ENCODE measurements at regions not wholly inside any gene's neighbourhood (a gene's known extent, or its start where the extent isn't known, plus 50 kb on each side); places are given as distances from the start of the nearest gene placed in this dataset.

DNA sequence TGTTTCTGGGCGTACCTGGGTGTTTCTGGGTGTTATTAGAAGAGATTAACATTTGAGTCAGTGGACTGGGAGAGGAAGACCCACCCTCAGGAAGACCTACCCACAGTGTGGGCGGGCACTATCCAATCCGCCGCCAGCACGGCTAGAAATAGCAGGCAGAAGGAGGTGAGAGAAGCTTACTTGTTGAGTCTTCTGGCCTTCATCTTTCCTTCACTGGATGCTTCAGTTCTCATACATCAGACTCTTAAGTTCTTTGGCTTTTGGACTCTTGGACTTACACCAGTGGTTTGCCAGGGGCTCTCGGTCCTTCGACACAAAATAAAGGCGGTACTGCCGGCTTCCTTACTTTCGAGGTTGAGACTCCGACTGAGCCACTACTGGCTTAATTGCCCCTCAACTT lies 654.6 kb upstream of the CADM2 start:
- ChIA-PET POLR2A (no interaction called here), CTCF (no interaction called here), RAD21 (ENCODE audit: low non-redundant PET in 1 of 2, low total read pairs in 2 of 2, uncharacterized antibody in 2 of 2, unreplicated experiment in 2 of 2) (no interaction called here)
- Histone ChIP-seq H3K4me2 (ENCODE audit: low read length) (no peak overlapping the region), H3K9ac (ENCODE audit: low read length) (no peak overlapping the region), H3K4me3 (replicated peaks in 1 of 2; ENCODE audit: low read depth in 1 of 2, low read length in 2 of 2) (no peak overlapping the region), H3K27ac (ENCODE audit: low read depth, low read length) (no peak overlapping the region), H4K20me1 (ENCODE audit: insufficient read depth) (no peaks in the 10 kb centered on the region), H3K36me3 (ENCODE audit: control insufficient read depth in 1 of 2, insufficient read depth in 2 of 2, low read length in 2 of 2) (no peaks in the 10 kb centered on the region), H3K9me3 (ENCODE audit: control insufficient read depth in 1 of 2, insufficient read depth in 1 of 2, low read depth in 1 of 2, low read length in 2 of 2) (peaks cover 0 to 18% of the 10 kb centered on the region in 2 experiments; a peak in 2 of 4 replicates), H3K4me1 (ENCODE audit: control insufficient read depth in 1 of 2, insufficient read depth in 2 of 2, low read length in 2 of 2) (no peaks in the 10 kb centered on the region), H2AFZ (ENCODE audit: low read depth, low read length, poor library complexity, severe bottlenecking) (no peak overlapping the region), H3K9me2 (ENCODE audit: insufficient read depth) (no peaks in the 10 kb centered on the region), H3K27me3 (ENCODE audit: insufficient read depth, low read length) (no peaks in the 10 kb centered on the region), H3K79me2 (ENCODE audit: insufficient read depth, low read length) (no peaks in the 10 kb centered on the region)
- ATAC-seq = no peak
- no peak for DNase-seq (ENCODE audit: low read depth, low spot score)
- intact Hi-C loops (cut with micrococcal nuclease) = no loop called here
- TF ChIP-seq ELF1 (IDR thresholded peaks at IDR 0.05; ENCODE audit: borderline replicate concordance, low read depth) = no peak
- no peak for TF ChIP-seq ZNF274 (IDR thresholded peaks at IDR 0.05; ENCODE audit: low read depth, low read length)
- no peak for TF ChIP-seq ZFX (IDR thresholded peaks at IDR 0.05)
- TF ChIP-seq CBX3 (IDR thresholded peaks at IDR 0.05; ENCODE audit: low read depth) = no peak
- TF ChIP-seq, protein P1, sequence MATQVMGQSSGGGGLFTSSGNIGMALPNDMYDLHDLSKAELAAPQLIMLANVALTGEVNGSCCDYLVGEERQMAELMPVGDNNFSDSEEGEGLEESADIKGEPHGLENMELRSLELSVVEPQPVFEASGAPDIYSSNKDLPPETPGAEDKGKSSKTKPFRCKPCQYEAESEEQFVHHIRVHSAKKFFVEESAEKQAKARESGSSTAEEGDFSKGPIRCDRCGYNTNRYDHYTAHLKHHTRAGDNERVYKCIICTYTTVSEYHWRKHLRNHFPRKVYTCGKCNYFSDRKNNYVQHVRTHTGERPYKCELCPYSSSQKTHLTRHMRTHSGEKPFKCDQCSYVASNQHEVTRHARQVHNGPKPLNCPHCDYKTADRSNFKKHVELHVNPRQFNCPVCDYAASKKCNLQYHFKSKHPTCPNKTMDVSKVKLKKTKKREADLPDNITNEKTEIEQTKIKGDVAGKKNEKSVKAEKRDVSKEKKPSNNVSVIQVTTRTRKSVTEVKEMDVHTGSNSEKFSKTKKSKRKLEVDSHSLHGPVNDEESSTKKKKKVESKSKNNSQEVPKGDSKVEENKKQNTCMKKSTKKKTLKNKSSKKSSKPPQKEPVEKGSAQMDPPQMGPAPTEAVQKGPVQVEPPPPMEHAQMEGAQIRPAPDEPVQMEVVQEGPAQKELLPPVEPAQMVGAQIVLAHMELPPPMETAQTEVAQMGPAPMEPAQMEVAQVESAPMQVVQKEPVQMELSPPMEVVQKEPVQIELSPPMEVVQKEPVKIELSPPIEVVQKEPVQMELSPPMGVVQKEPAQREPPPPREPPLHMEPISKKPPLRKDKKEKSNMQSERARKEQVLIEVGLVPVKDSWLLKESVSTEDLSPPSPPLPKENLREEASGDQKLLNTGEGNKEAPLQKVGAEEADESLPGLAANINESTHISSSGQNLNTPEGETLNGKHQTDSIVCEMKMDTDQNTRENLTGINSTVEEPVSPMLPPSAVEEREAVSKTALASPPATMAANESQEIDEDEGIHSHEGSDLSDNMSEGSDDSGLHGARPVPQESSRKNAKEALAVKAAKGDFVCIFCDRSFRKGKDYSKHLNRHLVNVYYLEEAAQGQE (IDR thresholded peaks at IDR 0.05; ENCODE audit: low read depth) = no peak
- no peak for TF ChIP-seq SRF (IDR thresholded peaks at IDR 0.05; ENCODE audit: low read depth)
- no peak for TF ChIP-seq YY1 (IDR thresholded peaks at IDR 0.05; ENCODE audit: extremely low read depth, insufficient replicate concordance, low read depth, low read length)
- no peak for TF ChIP-seq EGR1 (IDR thresholded peaks at IDR 0.05; ENCODE audit: low read depth)
- TF ChIP-seq, protein P2, sequence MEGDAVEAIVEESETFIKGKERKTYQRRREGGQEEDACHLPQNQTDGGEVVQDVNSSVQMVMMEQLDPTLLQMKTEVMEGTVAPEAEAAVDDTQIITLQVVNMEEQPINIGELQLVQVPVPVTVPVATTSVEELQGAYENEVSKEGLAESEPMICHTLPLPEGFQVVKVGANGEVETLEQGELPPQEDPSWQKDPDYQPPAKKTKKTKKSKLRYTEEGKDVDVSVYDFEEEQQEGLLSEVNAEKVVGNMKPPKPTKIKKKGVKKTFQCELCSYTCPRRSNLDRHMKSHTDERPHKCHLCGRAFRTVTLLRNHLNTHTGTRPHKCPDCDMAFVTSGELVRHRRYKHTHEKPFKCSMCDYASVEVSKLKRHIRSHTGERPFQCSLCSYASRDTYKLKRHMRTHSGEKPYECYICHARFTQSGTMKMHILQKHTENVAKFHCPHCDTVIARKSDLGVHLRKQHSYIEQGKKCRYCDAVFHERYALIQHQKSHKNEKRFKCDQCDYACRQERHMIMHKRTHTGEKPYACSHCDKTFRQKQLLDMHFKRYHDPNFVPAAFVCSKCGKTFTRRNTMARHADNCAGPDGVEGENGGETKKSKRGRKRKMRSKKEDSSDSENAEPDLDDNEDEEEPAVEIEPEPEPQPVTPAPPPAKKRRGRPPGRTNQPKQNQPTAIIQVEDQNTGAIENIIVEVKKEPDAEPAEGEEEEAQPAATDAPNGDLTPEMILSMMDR (IDR thresholded peaks at IDR 0.05 in 2 of 3, conservative IDR thresholded peaks at IDR 0.05 in 1 of 3; ENCODE audit: borderline replicate concordance in 1 of 3, insufficient read depth in 1 of 3, low read depth in 2 of 3, low read length in 2 of 3) = no peak
- TF ChIP-seq MAX (IDR thresholded peaks at IDR 0.05) = no peak
- TF ChIP-seq POLR2AphosphoS5 (IDR thresholded peaks at IDR 0.05; ENCODE audit: low read depth, low read length) = no peak
- TF ChIP-seq CEBPB (IDR thresholded peaks at IDR 0.05; ENCODE audit: low read depth) = no peak
- TF ChIP-seq, protein P3, sequence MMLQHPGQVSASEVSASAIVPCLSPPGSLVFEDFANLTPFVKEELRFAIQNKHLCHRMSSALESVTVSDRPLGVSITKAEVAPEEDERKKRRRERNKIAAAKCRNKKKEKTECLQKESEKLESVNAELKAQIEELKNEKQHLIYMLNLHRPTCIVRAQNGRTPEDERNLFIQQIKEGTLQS (IDR thresholded peaks at IDR 0.05) = no peak
- TF ChIP-seq RAD21 (IDR thresholded peaks at IDR 0.05; ENCODE audit: low read depth) = no peak
- BruUV-seq (replicated peaks) = no TSS peak
